HUES48 (cell line): ENCODE measurements at regions not wholly inside any gene's neighbourhood (a gene's known extent, or its start where the extent isn't known, plus 50 kb on each side); places are given as distances from the start of the nearest gene placed in this dataset.
"Not testable (repeated sequence)": the region's sequence is repeated elsewhere in the genome, so short reads cannot be mapped to it uniquely, and the experiment has no call there.

Experiments used
- H3K27ac ChIP-seq: one replicate; pipeline ENCODE4 v1.7.0; 2013; ENCODE audit warnings: low read depth, low read length, inconsistent platforms
- H3K27me3 ChIP-seq: 2 replicates; pipeline ENCODE4 v1.6.1; 2013; ENCODE audit warnings: mild to moderate bottlenecking, low read length; ENCODE audit not compliant: control insufficient read depth, insufficient read depth
- H3K36me3 ChIP-seq: 2 replicates; pipeline ENCODE4 v1.6.1; 2013; ENCODE audit warnings: low read length; ENCODE audit not compliant: control insufficient read depth, insufficient read depth
- H3K4me1 ChIP-seq: 2 replicates; pipeline ENCODE4 v1.6.1; 2013; ENCODE audit warnings: mild to moderate bottlenecking, low read length; ENCODE audit not compliant: control insufficient read depth, insufficient read depth
- H3K4me3 ChIP-seq: 2 replicates; pipeline ENCODE4 v1.5.1; 2013; ENCODE audit warnings: mild to moderate bottlenecking, low read depth, low read length
- H3K9ac ChIP-seq: 2 replicates; pipeline ENCODE4 v1.6.1; 2013; ENCODE audit warnings: mild to moderate bottlenecking, low read depth, low read length, moderate library complexity
- H3K9me3 ChIP-seq: 2 replicates; pipeline ENCODE4 v1.6.1; 2013; ENCODE audit warnings: low read length; ENCODE audit not compliant: control insufficient read depth, insufficient read depth

- H3K27ac ChIP-seq, result no peak overlapping the region
- no peaks in the 10 kb centered on the region for H3K27me3 ChIP-seq
- no peak overlapping the region for H3K9ac ChIP-seq
- 0 out of 2 replicates have a peak, but pooled peaks cover 7% of the 10 kb centered on the region for H3K36me3 ChIP-seq
- H3K9me3 ChIP-seq, result no peaks in the 10 kb centered on the region
- H3K4me3 ChIP-seq, result no peak overlapping the region
- peaks cover 9% of the 10 kb centered on the region for H3K4me1 ChIP-seq
These were observed 52.1 kb downstream of the ARHGEF18 start for GRCh38 chr19:7400815-7401214.

DNA sequence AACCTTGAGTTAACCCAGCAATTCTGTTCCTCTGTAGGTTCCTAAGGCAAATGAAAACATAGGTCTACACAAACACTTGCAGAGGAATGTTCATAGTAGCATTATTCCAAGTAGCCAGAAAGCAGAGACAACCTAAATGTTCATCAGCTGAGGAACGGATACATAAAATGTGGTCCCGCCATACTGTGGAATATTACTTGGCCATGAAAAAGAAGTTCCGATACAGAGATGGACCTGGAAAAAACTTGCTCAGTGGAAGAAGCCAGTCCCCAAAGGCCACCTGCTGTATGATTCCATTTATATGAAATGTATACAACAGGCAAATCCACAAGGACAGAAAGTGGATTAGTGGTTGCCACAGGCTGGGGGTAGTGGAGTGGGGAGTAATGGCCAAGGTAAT, 53.0 kb downstream of the ARHGEF18 start:
- Histone ChIP-seq H3K36me3 (0 out of 2 replicates have a peak, but pooled peaks cover 7% of the 10 kb centered on the region), H3K9ac (no peak overlapping the region), H3K9me3 (no peaks in the 10 kb centered on the region), H3K27me3 (no peaks in the 10 kb centered on the region), H3K4me1 (peaks cover 9% of the 10 kb centered on the region), H3K4me3 (no peak overlapping the region), H3K27ac (no peak overlapping the region)

- H3K4me3 ChIP-seq, H3K27me3 ChIP-seq, H3K9me3 ChIP-seq, H3K36me3 ChIP-seq, H3K27ac ChIP-seq, H3K9ac ChIP-seq, H3K4me1 ChIP-seq: not testable (repeated sequence)
These were observed 56.7 kb downstream of the ARHGEF18 start for GRCh38 chr19:7405482-7405881.

GRCh38 chr19:7408251-7408650, 59.5 kb downstream of the ARHGEF18 start:
- H3K9ac ChIP-seq, result no peak overlapping the region
- H3K36me3 ChIP-seq, result no peaks in the 10 kb centered on the region
- H3K4me3 ChIP-seq, result no peak overlapping the region
- H3K27ac ChIP-seq, result no peak overlapping the region
- H3K9me3 ChIP-seq, result no peaks in the 10 kb centered on the region
- H3K27me3 ChIP-seq, result no peaks in the 10 kb centered on the region
- no peaks in the 10 kb centered on the region for H3K4me1 ChIP-seq

- H3K9ac ChIP-seq, result no peak overlapping the region
- H3K4me1 ChIP-seq, result no peaks in the 10 kb centered on the region
- no peak overlapping the region for H3K27ac ChIP-seq
- no peak overlapping the region for H3K4me3 ChIP-seq
- no peaks in the 10 kb centered on the region for H3K27me3 ChIP-seq
- H3K36me3 ChIP-seq, result no peaks in the 10 kb centered on the region
- H3K9me3 ChIP-seq, result no peaks in the 10 kb centered on the region
These were observed 62.2 kb downstream of the ARHGEF18 start for GRCh38 chr19:7410946-7411345.

- Histone ChIP-seq H3K4me1 (no peaks in the 10 kb centered on the region), H3K9ac (no peak overlapping the region), H3K9me3 (no peaks in the 10 kb centered on the region), H3K27me3 (no peaks in the 10 kb centered on the region), H3K27ac (no peak overlapping the region), H3K4me3 (no peak overlapping the region), H3K36me3 (no peaks in the 10 kb centered on the region)
These were observed 64.9 kb downstream of the ARHGEF18 start for GRCh38 chr19:7413629-7414028.

DNA sequence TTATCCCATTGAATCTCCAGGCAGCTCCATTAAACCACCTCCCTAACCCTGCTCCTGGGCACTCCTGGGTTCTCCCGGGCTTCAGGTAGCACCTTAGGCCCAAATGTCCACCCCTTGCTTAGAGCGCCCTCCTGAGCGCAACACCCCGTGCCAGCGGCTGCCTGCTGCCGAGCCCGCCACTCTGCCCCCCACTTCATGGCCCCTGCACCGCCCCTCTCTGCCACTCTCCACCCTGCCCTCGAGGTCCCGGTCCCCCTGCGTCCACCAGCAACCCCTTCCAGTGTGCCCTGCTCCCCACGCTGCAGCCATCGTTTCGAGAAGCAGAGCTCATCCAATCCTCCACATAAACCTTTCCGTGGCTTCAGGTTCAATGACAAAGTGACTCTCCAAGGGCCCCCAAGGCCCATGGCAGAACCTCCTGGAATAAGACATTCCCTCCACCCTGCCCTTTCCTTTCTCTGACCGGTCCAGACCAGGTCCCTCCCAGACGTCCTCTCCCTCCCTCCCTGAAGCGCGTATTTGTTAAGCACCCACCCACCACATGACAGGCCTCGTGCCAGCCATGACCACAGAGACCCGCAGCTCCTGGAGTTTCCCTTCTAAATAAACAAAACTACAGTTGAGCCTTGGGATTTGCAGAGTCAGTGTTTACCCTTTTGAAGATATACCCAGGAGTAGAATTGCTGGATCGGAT, 66.6 kb downstream of the ARHGEF18 start:
- Histone ChIP-seq H3K9me3 (no peaks in the 10 kb centered on the region), H3K4me1 (no peaks in the 10 kb centered on the region), H3K36me3 (peaks cover 2% of the 10 kb centered on the region; the same call in 1 of the 2 replicates), H3K27ac (peak overlapping the region; percentile 6), H3K4me3 (no peak overlapping the region), H3K9ac (no peak overlapping the region), H3K27me3 (no peaks in the 10 kb centered on the region)

DNA sequence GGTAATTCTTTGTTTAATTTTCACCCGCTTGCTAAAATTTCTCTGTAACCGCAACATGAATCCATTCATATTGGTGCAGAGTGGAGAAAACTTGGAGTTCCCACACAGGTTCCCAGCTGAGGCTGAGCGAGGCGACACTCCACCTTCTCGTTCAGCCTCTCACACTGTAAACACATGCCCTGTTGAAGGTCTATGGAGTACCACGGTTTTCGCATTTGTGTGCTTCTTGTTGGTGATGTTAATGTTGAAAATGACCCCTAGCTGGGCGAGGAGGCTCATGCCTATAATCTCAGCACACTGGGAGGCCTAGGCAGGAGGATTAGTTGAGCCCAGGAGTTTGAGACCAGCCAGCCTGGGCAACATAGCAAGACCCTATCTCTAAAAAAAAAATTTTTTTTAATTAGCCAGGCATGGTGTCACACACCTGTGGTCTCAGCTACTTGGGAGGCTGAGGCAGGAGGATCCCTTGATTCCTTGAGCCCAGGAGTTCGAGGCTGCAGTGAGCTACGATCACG, 67.2 kb downstream of the ARHGEF18 start:
- Histone ChIP-seq H3K36me3 (peaks cover 2% of the 10 kb centered on the region; the same call in 1 of the 2 replicates), H3K9ac (no peak overlapping the region), H3K9me3 (no peaks in the 10 kb centered on the region), H3K4me3 (no peak overlapping the region), H3K4me1 (no peaks in the 10 kb centered on the region), H3K27me3 (no peaks in the 10 kb centered on the region), H3K27ac (peak overlapping the region; percentile 6)

GRCh38 chr19:7417671-7418324, 69.1 kb downstream of the ARHGEF18 start:
- H3K4me3 ChIP-seq, result no peak overlapping the region
- H3K36me3 ChIP-seq, result peaks cover 2% of the 10 kb centered on the region; the same call in 1 of the 2 replicates
- no peak overlapping the region for H3K27ac ChIP-seq
- H3K27me3 ChIP-seq, result no peaks in the 10 kb centered on the region
- H3K4me1 ChIP-seq, result no peaks in the 10 kb centered on the region
- no peaks in the 10 kb centered on the region for H3K9me3 ChIP-seq
- no peak overlapping the region for H3K9ac ChIP-seq

GRCh38 chr19:7418596-7418995, 69.9 kb downstream of the ARHGEF18 start:
- H3K4me3 ChIP-seq, result no peak overlapping the region
- H3K27ac ChIP-seq, result no peak overlapping the region
- H3K4me1 ChIP-seq, result no peaks in the 10 kb centered on the region
- H3K27me3 ChIP-seq, result no peaks in the 10 kb centered on the region
- no peaks in the 10 kb centered on the region for H3K9me3 ChIP-seq
- peaks cover 2% of the 10 kb centered on the region; the same call in 1 of the 2 replicates for H3K36me3 ChIP-seq
- no peak overlapping the region for H3K9ac ChIP-seq

- Histone ChIP-seq H3K36me3 (peaks cover 2% of the 10 kb centered on the region; the same call in 1 of the 2 replicates), H3K4me1 (no peaks in the 10 kb centered on the region), H3K27ac (no peak overlapping the region), H3K9me3 (no peaks in the 10 kb centered on the region), H3K4me3 (no peak overlapping the region), H3K27me3 (no peaks in the 10 kb centered on the region), H3K9ac (no peak overlapping the region)
These were observed 69.7 kb downstream of the PEX11G start for GRCh38 chr19:7419153-7419552.
